ENCODE measurements at regions not wholly inside any gene's neighbourhood (a gene's known extent, or its start where the extent isn't known, plus 50 kb on each side); places are given as distances from the start of the nearest gene placed in this dataset.

- TF ChIP-seq POLR2A (IDR thresholded peaks at IDR 0.05) (no peak), CTCF (IDR thresholded peaks at IDR 0.05) (no peak), POLR2AphosphoS5 (IDR thresholded peaks at IDR 0.05) (no peak)
Measured at GRCh38 chr6:132043148-132043547, 92.0 kb upstream of the CCN2 start.
